PFSK-1 (cell line): ENCODE measurements at regions not wholly inside any gene's neighbourhood (a gene's known extent, or its start where the extent isn't known, plus 50 kb on each side); places are given as distances from the start of the nearest gene placed in this dataset.

Source experiments
- POLR2AphosphoS5 ChIP-seq: IDR thresholded peaks from 2 replicates; pipeline ENCODE4 v1.6.1; 2012; ENCODE audit warnings: low read depth, mild to moderate bottlenecking, control low read depth, low read length, moderate library complexity
- REST ChIP-seq, 2 experiments: IDR thresholded peaks; 2 replicates each; pipeline versions ENCODE4 v1.6.1 to v1.8.0; 2011 to 2012; ENCODE audit warnings: low read depth in 2 of 2, low read length in 2 of 2, control low read depth in 1 of 2, inconsistent platforms in 1 of 2, mild to moderate bottlenecking in 1 of 2, moderate library complexity in 1 of 2; ENCODE audit not compliant: insufficient read depth in 1 of 2

GRCh38 chr12:28966046-28966780 lies 182.9 kb upstream of the FAR2 start:
- TF ChIP-seq REST (IDR thresholded peaks at IDR 0.05; ENCODE audit: insufficient read depth in 1 of 2, low read depth in 2 of 2, low read length in 2 of 2) (no peak), POLR2AphosphoS5 (no peak)
